Activated T-helper 17 cell treated with anti-CD3 and anti-CD28 coated beads, Interleukin-2, amount 50 U/mL, for 72 hours (primary cell): ENCODE measurements at regions not wholly inside any gene's neighbourhood (a gene's known extent, or its start where the extent isn't known, plus 50 kb on each side); places are given as distances from the start of the nearest gene placed in this dataset.

Experiments used
- ATAC-seq: fragments of 150-1000 bp; cut with Tn5 transposase; replicated peaks from 2 replicates; pipeline ENCODE4 v1.10.0; 2021; ENCODE audit warnings: mild to moderate bottlenecking, moderate library complexity
- H3K27ac Mint-ChIP-seq: one replicate; pipeline ENCODE4 v1.8.0; 2022; ENCODE audit warnings: mixed read lengths
- H3K27me3 Mint-ChIP-seq: one replicate; pipeline ENCODE4 v1.8.0; 2022; ENCODE audit warnings: mixed read lengths
- H3K36me3 Mint-ChIP-seq: one replicate; pipeline ENCODE4 v1.8.0; 2022; ENCODE audit warnings: low read depth, mild to moderate bottlenecking, mixed read lengths
- H3K4me1 Mint-ChIP-seq: one replicate; pipeline ENCODE4 v1.8.0; 2022; ENCODE audit warnings: mixed read lengths
- H3K4me3 Mint-ChIP-seq: one replicate; pipeline ENCODE4 v1.8.0; 2022; ENCODE audit warnings: mild to moderate bottlenecking, mixed read lengths
- H3K9me3 Mint-ChIP-seq: one replicate; pipeline ENCODE4 v1.8.0; 2022; ENCODE audit warnings: mixed read lengths

DNA sequence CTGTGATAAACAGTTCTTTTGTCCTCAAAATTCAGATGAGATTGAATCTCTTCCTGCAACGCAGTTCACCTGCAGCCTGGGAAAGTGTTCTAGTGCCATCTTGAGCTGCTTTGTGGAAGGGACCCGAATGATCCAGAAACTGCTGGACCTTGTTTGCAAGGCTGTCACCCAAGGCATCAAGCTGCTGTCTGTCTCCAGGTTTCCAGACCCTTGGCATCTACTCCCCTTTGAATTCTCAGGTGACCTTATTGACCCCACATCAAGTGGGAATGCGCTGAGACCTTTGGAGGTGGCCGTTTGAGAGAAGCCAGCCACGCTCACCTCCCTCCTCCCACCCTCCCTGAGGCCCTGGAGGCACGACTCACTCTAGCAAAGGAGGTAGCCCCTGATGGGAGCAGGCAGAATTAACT lies 112.5 kb downstream of the EDN3 start:
- Mint-ChIP-seq H3K36me3 (no peaks in the 10 kb centered on the region), H3K4me3 (no peak overlapping the region), H3K4me1 (no peaks in the 10 kb centered on the region), H3K27me3 (peaks cover 12% of the 10 kb centered on the region), H3K27ac (no peak overlapping the region), H3K9me3 (no peaks in the 10 kb centered on the region)
- no peak for ATAC-seq

DNA sequence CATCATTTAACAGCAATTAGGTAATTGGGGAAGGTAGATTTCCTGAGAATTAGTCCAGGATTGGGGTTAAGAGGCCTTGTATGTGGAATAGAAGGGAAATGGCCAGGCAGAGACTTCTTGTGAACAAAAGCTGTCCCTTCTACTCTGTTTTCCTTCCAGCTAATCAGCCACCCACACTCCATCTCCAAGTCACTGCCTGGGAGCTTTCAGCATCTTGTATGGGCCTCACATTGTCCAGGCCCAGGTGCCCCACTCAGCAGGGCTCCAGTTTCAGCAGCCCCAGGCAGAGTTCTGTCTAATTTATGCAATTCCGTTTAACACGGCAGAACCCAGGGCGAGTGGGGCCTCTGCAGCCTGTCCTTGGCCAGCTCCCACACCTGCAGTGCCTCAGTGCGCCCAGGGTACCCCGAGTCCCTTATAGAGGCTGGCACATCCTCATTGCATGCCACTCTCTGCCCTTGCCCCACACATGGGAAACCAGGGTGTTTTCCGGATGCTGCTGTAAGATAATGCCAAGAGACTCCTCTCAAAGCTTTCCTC lies 113.0 kb downstream of the EDN3 start:
- Mint-ChIP-seq H3K4me3 (no peak overlapping the region), H3K27ac (no peak overlapping the region), H3K36me3 (no peaks in the 10 kb centered on the region), H3K4me1 (no peaks in the 10 kb centered on the region), H3K9me3 (no peaks in the 10 kb centered on the region), H3K27me3 (peaks cover 13% of the 10 kb centered on the region)
- no peak for ATAC-seq

- Mint-ChIP-seq H3K4me3 (no peak overlapping the region), H3K27ac (no peak overlapping the region), H3K27me3 (peaks cover 21% of the 10 kb centered on the region), H3K36me3 (no peaks in the 10 kb centered on the region), H3K9me3 (no peaks in the 10 kb centered on the region), H3K4me1 (no peaks in the 10 kb centered on the region)
- no peak for ATAC-seq
Measured at GRCh38 chr20:59414936-59415623, 114.7 kb downstream of the EDN3 start.

DNA sequence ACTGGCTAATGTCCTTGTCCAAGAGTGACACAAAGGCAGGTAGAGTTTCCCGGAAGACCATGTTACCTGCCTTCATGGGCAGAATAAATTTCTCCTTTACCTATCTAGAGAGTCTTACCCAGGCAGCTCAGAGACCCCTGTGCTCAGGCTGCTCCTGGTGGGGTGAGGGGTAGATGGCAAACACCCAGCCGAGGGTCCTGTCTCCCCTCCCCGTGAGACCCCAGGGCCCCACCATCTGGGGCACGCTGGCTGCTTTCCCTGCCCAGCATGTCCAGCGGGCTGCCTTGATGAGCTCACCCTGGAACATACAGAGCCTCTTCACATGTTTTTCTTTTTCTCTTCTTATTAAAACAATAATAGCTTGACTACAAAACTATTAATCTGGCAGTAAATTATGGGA lies 116.5 kb downstream of the EDN3 start:
- no peak overlapping the region for H3K4me3 Mint-ChIP-seq
- no peak for ATAC-seq
- no peak overlapping the region for H3K27ac Mint-ChIP-seq
- H3K9me3 Mint-ChIP-seq, result no peaks in the 10 kb centered on the region
- peaks cover 21% of the 10 kb centered on the region for H3K27me3 Mint-ChIP-seq
- H3K4me1 Mint-ChIP-seq, result no peaks in the 10 kb centered on the region
- no peaks in the 10 kb centered on the region for H3K36me3 Mint-ChIP-seq

GRCh38 chr20:59421089-59421488 lies 120.7 kb downstream of the EDN3 start:
- no peak overlapping the region for H3K27ac Mint-ChIP-seq
- no peaks in the 10 kb centered on the region for H3K4me1 Mint-ChIP-seq
- peaks cover 14% of the 10 kb centered on the region for H3K27me3 Mint-ChIP-seq
- H3K36me3 Mint-ChIP-seq, result no peaks in the 10 kb centered on the region
- ATAC-seq, result no peak
- H3K4me3 Mint-ChIP-seq, result no peak overlapping the region
- H3K9me3 Mint-ChIP-seq, result no peaks in the 10 kb centered on the region

GRCh38 chr20:59421920-59422637 lies 121.7 kb downstream of the EDN3 start:
- Mint-ChIP-seq H3K4me3 (no peak overlapping the region), H3K9me3 (no peaks in the 10 kb centered on the region), H3K36me3 (no peaks in the 10 kb centered on the region), H3K27me3 (peaks cover 14% of the 10 kb centered on the region), H3K4me1 (no peaks in the 10 kb centered on the region), H3K27ac (no peak overlapping the region)
- no peak for ATAC-seq

DNA sequence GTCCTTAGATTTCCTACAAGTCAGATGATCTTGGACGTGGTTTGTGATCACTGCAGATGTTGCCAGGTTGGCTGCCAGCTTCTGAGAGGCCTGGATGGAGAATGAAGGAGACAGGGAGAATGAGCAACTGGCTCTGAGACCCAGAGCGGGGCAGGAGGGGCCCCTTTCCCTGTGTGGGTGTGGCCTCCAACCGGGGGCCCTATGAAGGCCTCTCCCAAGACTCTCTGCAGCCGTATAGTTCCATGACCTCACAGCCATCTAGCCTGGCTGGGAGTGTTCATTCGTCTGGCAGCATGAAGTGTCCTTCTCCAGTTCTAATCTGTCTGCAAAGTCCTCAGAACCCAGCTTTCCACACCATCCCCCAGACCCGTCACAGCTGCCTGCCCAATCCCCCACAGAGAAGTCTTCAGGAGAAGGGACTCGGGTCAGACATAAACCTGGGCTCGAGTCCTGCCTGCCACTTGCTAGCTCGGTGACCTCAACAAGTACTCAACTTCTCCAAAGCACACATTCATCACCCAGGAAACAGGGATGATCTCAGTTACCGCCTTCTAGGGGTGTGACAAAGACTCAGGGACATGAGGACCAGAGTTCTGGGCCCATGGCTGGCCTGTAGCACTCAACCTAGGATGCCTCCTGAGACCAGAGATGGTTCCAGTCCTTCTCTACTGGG lies 122.6 kb downstream of the EDN3 start:
- ATAC-seq, result no peak
- Mint-ChIP-seq H3K4me3 (no peak overlapping the region), H3K4me1 (peaks cover under 1% of the 10 kb centered on the region), H3K27ac (no peak overlapping the region), H3K36me3 (no peaks in the 10 kb centered on the region), H3K9me3 (no peaks in the 10 kb centered on the region), H3K27me3 (peaks cover 8% of the 10 kb centered on the region)

GRCh38 chr20:59424976-59425375 lies 124.6 kb downstream of the EDN3 start:
- H3K4me1 Mint-ChIP-seq, result peaks cover 5% of the 10 kb centered on the region
- no peaks in the 10 kb centered on the region for H3K9me3 Mint-ChIP-seq
- no peaks in the 10 kb centered on the region for H3K27me3 Mint-ChIP-seq
- H3K4me3 Mint-ChIP-seq, result no peak overlapping the region
- no peak for ATAC-seq
- no peaks in the 10 kb centered on the region for H3K36me3 Mint-ChIP-seq
- H3K27ac Mint-ChIP-seq, result no peak overlapping the region

DNA sequence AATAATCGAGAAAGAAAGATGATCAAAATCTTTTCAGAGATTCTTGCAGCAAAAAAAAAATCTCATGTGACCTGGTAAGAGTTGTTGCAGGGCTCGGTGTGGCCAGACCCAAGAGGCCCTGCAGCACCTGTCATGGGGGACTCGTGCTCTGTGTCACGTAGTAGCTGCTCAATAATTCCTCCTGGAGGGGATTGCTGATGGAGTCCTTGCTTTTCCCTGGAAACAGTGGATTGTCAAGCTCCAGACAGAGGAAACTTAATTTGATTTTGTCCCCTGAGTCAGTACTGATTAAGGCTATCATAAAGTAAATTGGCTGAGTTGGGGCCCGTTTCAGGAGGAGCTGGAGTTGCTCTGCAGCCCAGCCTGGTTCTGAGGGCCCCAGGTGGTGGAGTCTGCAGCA lies 125.2 kb downstream of the EDN3 start:
- no peak overlapping the region for H3K27ac Mint-ChIP-seq
- no peak for ATAC-seq
- H3K4me3 Mint-ChIP-seq, result no peak overlapping the region
- no peaks in the 10 kb centered on the region for H3K9me3 Mint-ChIP-seq
- H3K4me1 Mint-ChIP-seq, result peaks cover 5% of the 10 kb centered on the region
- no peaks in the 10 kb centered on the region for H3K27me3 Mint-ChIP-seq
- H3K36me3 Mint-ChIP-seq, result no peaks in the 10 kb centered on the region

DNA sequence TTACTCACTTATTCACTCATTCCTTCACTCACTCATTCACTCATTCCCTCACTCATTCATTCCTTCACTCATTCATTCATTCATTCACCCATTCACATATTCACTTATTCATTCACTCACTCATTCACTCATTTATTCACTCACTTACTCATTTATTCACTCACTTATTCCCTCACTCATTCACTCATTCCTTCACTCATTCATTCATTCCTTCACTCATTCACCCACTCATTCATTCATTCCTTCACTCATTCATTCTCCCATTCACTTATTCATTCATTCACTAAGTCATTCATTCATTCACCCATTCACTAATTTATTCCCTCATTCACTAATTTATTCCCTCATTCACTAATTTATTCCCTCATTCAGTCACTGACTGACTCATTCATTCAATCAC lies 127.6 kb downstream of the EDN3 start:
- H3K9me3 Mint-ChIP-seq, result no peaks in the 10 kb centered on the region
- H3K36me3 Mint-ChIP-seq, result no peaks in the 10 kb centered on the region
- H3K27me3 Mint-ChIP-seq, result peaks cover 3% of the 10 kb centered on the region
- H3K27ac Mint-ChIP-seq, result no peak overlapping the region
- no peak overlapping the region for H3K4me3 Mint-ChIP-seq
- H3K4me1 Mint-ChIP-seq, result peaks cover 5% of the 10 kb centered on the region
- ATAC-seq, result no peak

- Mint-ChIP-seq H3K4me3 (peak overlapping the region; percentile 45), H3K36me3 (no peaks in the 10 kb centered on the region), H3K4me1 (peaks cover 5% of the 10 kb centered on the region), H3K27me3 (peaks cover 9% of the 10 kb centered on the region), H3K27ac (no peak overlapping the region), H3K9me3 (no peaks in the 10 kb centered on the region)
- peak; percentile 19 for ATAC-seq
Measured at GRCh38 chr20:59428441-59429205, 128.2 kb downstream of the EDN3 start.

- Mint-ChIP-seq H3K36me3 (no peaks in the 10 kb centered on the region), H3K4me3 (peak overlapping the region; percentile 45), H3K9me3 (no peaks in the 10 kb centered on the region), H3K27me3 (peaks cover 9% of the 10 kb centered on the region), H3K4me1 (peaks cover 5% of the 10 kb centered on the region), H3K27ac (no peak overlapping the region)
- no peak for ATAC-seq
Measured at GRCh38 chr20:59429396-59429795, 129.0 kb downstream of the EDN3 start.

- no peak overlapping the region for H3K4me3 Mint-ChIP-seq
- no peaks in the 10 kb centered on the region for H3K9me3 Mint-ChIP-seq
- no peaks in the 10 kb centered on the region for H3K36me3 Mint-ChIP-seq
- peaks cover 9% of the 10 kb centered on the region for H3K27me3 Mint-ChIP-seq
- H3K27ac Mint-ChIP-seq, result no peak overlapping the region
- no peak for ATAC-seq
- H3K4me1 Mint-ChIP-seq, result peaks cover 5% of the 10 kb centered on the region
Measured at GRCh38 chr20:59431014-59431413, 130.6 kb downstream of the EDN3 start.

GRCh38 chr20:59434960-59435359 lies 134.5 kb downstream of the EDN3 start:
- Mint-ChIP-seq H3K27me3 (peaks cover 9% of the 10 kb centered on the region), H3K4me1 (no peaks in the 10 kb centered on the region), H3K4me3 (no peak overlapping the region), H3K9me3 (no peaks in the 10 kb centered on the region), H3K27ac (no peak overlapping the region), H3K36me3 (no peaks in the 10 kb centered on the region)
- no peak for ATAC-seq
